ENCODE measurements at regions not wholly inside any gene's neighbourhood (a gene's known extent, or its start where the extent isn't known, plus 50 kb on each side); places are given as distances from the start of the nearest gene placed in this dataset.

GRCh38 chr7:17471325-17471724, 172.9 kb downstream of the AHR start:
- ChIA-PET CTCF (no interaction called here), POLR2A (no interaction called here), RAD21 (ENCODE audit: low non-redundant PET in 1 of 2, low total read pairs in 2 of 2, uncharacterized antibody in 2 of 2, unreplicated experiment in 2 of 2) (no interaction called here)
- Histone ChIP-seq H3K4me3 (replicated peaks in 1 of 2; ENCODE audit: low read depth in 1 of 2, low read length in 2 of 2) (no peak overlapping the region), H3K4me1 (ENCODE audit: control insufficient read depth in 1 of 2, insufficient read depth in 2 of 2, low read length in 2 of 2) (no peaks in the 10 kb centered on the region), H3K9me2 (ENCODE audit: insufficient read depth) (no peaks in the 10 kb centered on the region), H3K36me3 (ENCODE audit: control insufficient read depth in 1 of 2, insufficient read depth in 2 of 2, low read length in 2 of 2) (no peaks in the 10 kb centered on the region), H3K79me2 (ENCODE audit: insufficient read depth, low read length) (no peaks in the 10 kb centered on the region), H3K9ac (ENCODE audit: low read length) (no peak overlapping the region), H3K9me3 (ENCODE audit: control insufficient read depth in 1 of 2, insufficient read depth in 1 of 2, low read depth in 1 of 2, low read length in 2 of 2) (no peaks in the 10 kb centered on the region), H4K20me1 (ENCODE audit: insufficient read depth) (no peaks in the 10 kb centered on the region), H2AFZ (ENCODE audit: low read depth, low read length, poor library complexity, severe bottlenecking) (no peak overlapping the region), H3K27me3 (ENCODE audit: insufficient read depth, low read length) (no peaks in the 10 kb centered on the region), H3K4me2 (ENCODE audit: low read length) (no peak overlapping the region), H3K27ac (ENCODE audit: low read depth, low read length) (no peak overlapping the region)
- DNase-seq (ENCODE audit: low read depth, low spot score) = no peak
- no peak for TF ChIP-seq ZFX (IDR thresholded peaks at IDR 0.05)
- no peak for TF ChIP-seq CTCF (IDR thresholded peaks at IDR 0.05 in 2 of 3, conservative IDR thresholded peaks at IDR 0.05 in 1 of 3; ENCODE audit: borderline replicate concordance in 1 of 3, insufficient read depth in 1 of 3, low read depth in 2 of 3, low read length in 2 of 3)
- TF ChIP-seq ZBTB33 (IDR thresholded peaks at IDR 0.05; ENCODE audit: extremely low read depth, insufficient replicate concordance, low read length) = no peak
- TF ChIP-seq REST (IDR thresholded peaks at IDR 0.05; ENCODE audit: low read depth) = no peak
- no peak for TF ChIP-seq CEBPB (IDR thresholded peaks at IDR 0.05; ENCODE audit: low read depth)
- TF ChIP-seq FOSL1 (IDR thresholded peaks at IDR 0.05; ENCODE audit: low read depth) = no peak
- intact Hi-C loops (cut with micrococcal nuclease) = no loop called here
- BruUV-seq (replicated peaks) = no TSS peak
- no peak for ATAC-seq
